ENCODE measurements at regions not wholly inside any gene's neighbourhood (a gene's known extent, or its start where the extent isn't known, plus 50 kb on each side); places are given as distances from the start of the nearest gene placed in this dataset. TPM values are rescaled to one million over a fixed set of nuclear protein-coding genes. Genes with fewer than 3 reads are reported as not detected.
"Not testable (repeated sequence)": the region's sequence is repeated elsewhere in the genome, so short reads cannot be mapped to it uniquely, and the experiment has no call there.

DNA sequence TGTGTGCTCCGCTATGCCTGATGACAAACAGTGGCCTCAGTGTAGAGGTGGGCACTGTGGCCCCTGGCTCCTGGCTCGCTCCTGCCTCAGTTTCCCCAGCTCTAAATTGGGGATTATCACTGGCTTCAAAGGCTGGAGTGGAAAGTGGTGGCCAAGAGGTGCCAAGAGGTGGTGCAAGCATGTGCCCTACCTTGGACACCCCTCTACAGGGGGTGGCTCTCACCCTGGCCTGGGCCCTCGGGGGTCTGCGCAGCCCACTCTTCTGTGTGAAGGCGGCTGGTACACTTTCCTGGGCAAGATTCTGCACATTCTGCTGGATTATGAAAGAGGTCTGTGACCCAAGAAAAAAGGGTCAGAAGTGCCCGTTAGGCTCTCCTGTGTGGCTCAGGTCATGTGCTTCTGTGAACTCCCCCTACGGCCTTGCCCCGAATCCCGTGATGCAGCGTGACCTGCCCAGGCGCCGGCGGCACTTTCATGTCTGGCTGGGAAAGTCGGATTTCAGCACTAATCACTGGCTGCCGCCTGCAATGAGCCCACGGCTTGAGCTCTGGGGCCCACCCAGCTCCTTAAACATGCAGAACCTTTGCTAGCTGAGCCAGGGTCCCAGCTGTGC lies 57.3 kb upstream of the SPN start:
- not testable (repeated sequence) for H2AK5ac ChIP-seq (ENCODE audit: low read length); H4K5ac ChIP-seq (ENCODE audit: low read length); H3K23ac ChIP-seq (ENCODE audit: low read length); DNase-seq; H3K4ac ChIP-seq (ENCODE audit: low read depth, low read length); H3K27me3 ChIP-seq (ENCODE audit: insufficient read depth, low read length, poor library complexity); H3K9ac ChIP-seq (ENCODE audit: low read length); H3K4me3 ChIP-seq (ENCODE audit: low read length); H3K27ac ChIP-seq (ENCODE audit: low read depth, low read length); H3K4me1 ChIP-seq (ENCODE audit: control insufficient read depth, low read depth, low read length); H3K79me1 ChIP-seq (ENCODE audit: low read length); H2BK120ac ChIP-seq (ENCODE audit: low read depth, low read length); H4K8ac ChIP-seq (ENCODE audit: low read depth, low read length); H3K18ac ChIP-seq (ENCODE audit: low read length); H3K56ac ChIP-seq (ENCODE audit: low read length); H2BK15ac ChIP-seq (replicated peaks; ENCODE audit: low read depth); H2BK5ac ChIP-seq (ENCODE audit: low read length); H3K36me3 ChIP-seq (ENCODE audit: control insufficient read depth, insufficient read depth, low read length); H3K4me2 ChIP-seq (ENCODE audit: low read length)
- WGBS (ENCODE audit: extremely low coverage, insufficient coverage, low lambda C conversion rate) = no CpG with 5 or more reads among the region's 16 CpGs
- H3K79me2 ChIP-seq (ENCODE audit: control insufficient read depth, insufficient read depth, low read length) = peaks cover 53% of the 10 kb centered on the region

DNA sequence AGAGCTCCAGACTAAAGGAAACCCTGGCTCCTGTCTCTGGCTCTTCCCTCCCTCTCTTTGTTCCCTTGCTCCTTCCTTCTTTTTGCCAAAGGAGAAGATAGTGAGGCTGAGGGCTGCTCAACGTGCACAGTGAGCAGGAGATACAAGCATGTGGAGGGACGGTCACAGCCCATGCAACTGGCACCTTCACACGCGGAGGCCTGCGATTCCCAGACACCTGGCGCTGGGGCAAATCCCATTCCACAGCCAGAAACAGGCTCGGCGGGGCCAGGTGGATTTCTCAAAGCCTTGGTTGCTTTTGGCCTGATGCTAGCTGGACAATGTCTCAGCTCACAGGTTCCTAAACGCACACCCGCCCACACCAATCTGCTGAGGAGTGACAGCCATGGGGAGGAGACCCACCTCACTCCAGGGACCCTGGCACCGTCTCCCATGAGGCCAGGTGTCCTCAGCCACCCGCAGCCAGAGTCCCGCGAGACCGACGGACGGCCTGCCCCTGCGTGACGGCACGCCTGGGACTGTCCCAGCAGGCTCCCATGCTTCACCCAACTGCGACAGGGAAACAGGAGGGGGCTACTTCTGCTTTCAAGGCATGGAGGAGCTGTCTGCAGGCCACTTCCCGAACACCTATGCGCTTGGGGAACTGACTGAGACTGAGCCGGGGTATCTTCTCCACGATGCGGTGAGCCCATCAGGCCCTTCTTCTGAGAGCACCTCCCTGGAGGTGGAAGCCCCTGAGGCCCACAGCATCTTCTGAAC lies 56.2 kb upstream of the SPN start:
- H3K4ac ChIP-seq (ENCODE audit: low read depth, low read length); H3K9ac ChIP-seq (ENCODE audit: low read length); H3K79me1 ChIP-seq (ENCODE audit: low read length); H2BK5ac ChIP-seq (ENCODE audit: low read length); H4K5ac ChIP-seq (ENCODE audit: low read length); H2BK15ac ChIP-seq (replicated peaks; ENCODE audit: low read depth); H4K8ac ChIP-seq (ENCODE audit: low read depth, low read length); H3K36me3 ChIP-seq (ENCODE audit: control insufficient read depth, insufficient read depth, low read length); H3K4me3 ChIP-seq (ENCODE audit: low read length); H2BK120ac ChIP-seq (ENCODE audit: low read depth, low read length); H3K4me1 ChIP-seq (ENCODE audit: control insufficient read depth, low read depth, low read length); DNase-seq; H2AK5ac ChIP-seq (ENCODE audit: low read length); H3K4me2 ChIP-seq (ENCODE audit: low read length); H3K27ac ChIP-seq (ENCODE audit: low read depth, low read length); H3K18ac ChIP-seq (ENCODE audit: low read length); H3K27me3 ChIP-seq (ENCODE audit: insufficient read depth, low read length, poor library complexity); H3K23ac ChIP-seq (ENCODE audit: low read length); H3K56ac ChIP-seq (ENCODE audit: low read length): not testable (repeated sequence)
- no CpG with 5 or more reads among the region's 26 CpGs for WGBS (ENCODE audit: extremely low coverage, insufficient coverage, low lambda C conversion rate)
- H3K79me2 ChIP-seq (ENCODE audit: control insufficient read depth, insufficient read depth, low read length) = peaks cover 53% of the 10 kb centered on the region

DNA sequence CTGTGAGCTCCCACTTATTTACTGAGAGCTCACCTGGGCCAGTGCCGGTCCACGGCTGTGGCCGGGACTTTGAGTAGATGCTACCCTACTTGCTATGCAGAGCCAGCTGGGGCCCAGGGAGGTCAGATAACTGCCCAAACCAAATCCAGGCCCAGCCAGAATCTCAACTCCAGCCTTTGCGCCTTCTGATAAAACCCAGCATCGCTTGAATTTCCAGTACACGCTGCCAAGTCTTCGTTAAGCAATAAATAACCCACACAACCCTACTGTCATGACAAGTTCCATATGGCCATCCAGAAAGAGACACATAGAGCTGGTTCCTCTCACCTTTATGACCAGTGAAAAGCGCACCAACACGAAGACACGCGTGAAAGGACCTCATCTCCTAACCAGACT lies 55.6 kb upstream of the SPN start:
- no CpG with 5 or more reads among the region's 11 CpGs for WGBS (ENCODE audit: extremely low coverage, insufficient coverage, low lambda C conversion rate)
- H3K23ac ChIP-seq (ENCODE audit: low read length); H3K36me3 ChIP-seq (ENCODE audit: control insufficient read depth, insufficient read depth, low read length); H2BK120ac ChIP-seq (ENCODE audit: low read depth, low read length); H2AK5ac ChIP-seq (ENCODE audit: low read length); H3K18ac ChIP-seq (ENCODE audit: low read length); H3K9ac ChIP-seq (ENCODE audit: low read length); DNase-seq; H4K8ac ChIP-seq (ENCODE audit: low read depth, low read length); H3K4me3 ChIP-seq (ENCODE audit: low read length); H3K4ac ChIP-seq (ENCODE audit: low read depth, low read length); H4K5ac ChIP-seq (ENCODE audit: low read length); H3K27me3 ChIP-seq (ENCODE audit: insufficient read depth, low read length, poor library complexity); H3K4me1 ChIP-seq (ENCODE audit: control insufficient read depth, low read depth, low read length); H3K27ac ChIP-seq (ENCODE audit: low read depth, low read length); H3K56ac ChIP-seq (ENCODE audit: low read length); H2BK5ac ChIP-seq (ENCODE audit: low read length); H3K4me2 ChIP-seq (ENCODE audit: low read length); H3K79me1 ChIP-seq (ENCODE audit: low read length); H2BK15ac ChIP-seq (replicated peaks; ENCODE audit: low read depth): not testable (repeated sequence)
- peaks cover 48% of the 10 kb centered on the region for H3K79me2 ChIP-seq (ENCODE audit: control insufficient read depth, insufficient read depth, low read length)

DNA sequence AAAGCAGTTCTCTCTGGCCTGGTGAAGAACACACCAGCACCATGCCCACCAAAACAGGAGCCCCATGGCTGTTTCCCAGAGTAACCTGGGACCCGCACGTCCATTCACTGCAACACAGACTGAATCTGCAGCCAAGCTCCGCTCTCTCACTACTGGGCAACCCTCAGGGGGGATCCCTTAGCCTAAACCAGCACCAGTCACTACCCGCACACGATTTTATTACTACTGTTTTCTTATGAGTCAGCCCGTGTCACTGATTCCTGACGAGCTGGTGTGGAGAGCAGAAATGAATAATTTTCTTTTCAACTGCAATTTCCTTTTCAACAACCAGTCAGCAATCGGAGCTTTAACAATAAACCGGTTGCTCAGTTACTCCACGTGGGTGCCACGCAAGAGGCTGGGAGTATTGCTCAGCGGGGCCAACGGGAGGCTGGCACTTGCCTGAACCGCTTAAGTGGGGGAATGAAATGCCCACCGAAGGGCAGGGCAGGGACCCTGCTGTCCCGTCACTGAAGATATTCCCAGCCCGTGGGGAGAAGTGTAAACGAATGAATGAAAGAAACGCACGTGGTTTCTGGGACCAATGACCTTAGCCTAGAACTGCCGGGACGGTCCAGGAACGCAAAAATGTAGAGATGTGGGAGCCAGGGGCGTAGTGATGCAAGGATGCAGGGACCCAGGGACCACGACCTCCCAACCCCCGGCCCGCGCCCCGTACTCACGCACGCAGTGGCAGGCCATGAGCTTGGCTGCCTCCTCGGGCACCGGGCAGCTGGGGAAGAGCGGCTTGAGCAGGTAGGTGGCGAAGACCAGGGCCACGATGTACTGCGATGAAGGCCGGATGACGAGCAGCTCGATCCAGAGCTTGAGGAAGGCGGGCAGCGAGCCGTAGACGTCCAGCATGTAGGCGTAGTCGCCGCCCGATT lies 50.4 kb upstream of the SPN start:
- not testable (repeated sequence) for H2AK5ac ChIP-seq (ENCODE audit: low read length); H3K27me3 ChIP-seq (ENCODE audit: insufficient read depth, low read length, poor library complexity); H3K18ac ChIP-seq (ENCODE audit: low read length); H3K4ac ChIP-seq (ENCODE audit: low read depth, low read length); H3K4me1 ChIP-seq (ENCODE audit: control insufficient read depth, low read depth, low read length); H2BK120ac ChIP-seq (ENCODE audit: low read depth, low read length); H2BK15ac ChIP-seq (replicated peaks; ENCODE audit: low read depth); H2BK5ac ChIP-seq (ENCODE audit: low read length); H3K27ac ChIP-seq (ENCODE audit: low read depth, low read length); H4K8ac ChIP-seq (ENCODE audit: low read depth, low read length); H3K79me1 ChIP-seq (ENCODE audit: low read length); H3K36me3 ChIP-seq (ENCODE audit: control insufficient read depth, insufficient read depth, low read length); H4K5ac ChIP-seq (ENCODE audit: low read length)
- Histone ChIP-seq H3K79me2 (ENCODE audit: control insufficient read depth, insufficient read depth, low read length) (peaks cover 21% of the 10 kb centered on the region), H3K56ac (ENCODE audit: low read length) (peak overlapping the region; percentile 96), H3K4me3 (ENCODE audit: low read length) (peak overlapping the region; percentile 84), H3K9ac (ENCODE audit: low read length) (peak overlapping the region; percentile 89), H3K23ac (ENCODE audit: low read length) (peak overlapping the region; percentile 66), H3K4me2 (ENCODE audit: low read length) (peak overlapping the region; percentile 71)
- WGBS (ENCODE audit: extremely low coverage, insufficient coverage, low lambda C conversion rate) = no CpG with 5 or more reads among the region's 48 CpGs
- DNase-seq = peak; percentile 22

Small RNA genes in the stretch of these regions (small RNA-seq; reads per million reads assigned to genes)
- not detected for gene MIR3680-2 (ENCODE audit: insufficient read depth)

Data from mesendoderm (in vitro differentiated cells).